Endothelial cell of umbilical vein (primary cell): ENCODE measurements at regions not wholly inside any gene's neighbourhood (a gene's known extent, or its start where the extent isn't known, plus 50 kb on each side); places are given as distances from the start of the nearest gene placed in this dataset.
"Not testable (repeated sequence)": the region's sequence is repeated elsewhere in the genome, so short reads cannot be mapped to it uniquely, and the experiment has no call there.

ENCODE experiments used
- BruUV-seq: library from RNA; stranded (reverse); fragments of 400-500 nt; replicated peaks from 2 replicates; lab custom pipeline; 2021; lab: Mats Ljungman, UMichigan
- CTCF ChIA-PET: fragments of 300-600, 350-600 bp; sonication (Branson Sonifier 250); formaldehyde crosslinking; loops from one replicate; lab custom pipeline; 2021; ENCODE audit warnings: antibody characterized with exemption, inconsistent platforms; lab: Charles Lee
- POLR2A ChIA-PET: fragments of 300-600, 350-600 bp; sonication (Branson Sonifier 250); formaldehyde crosslinking; loops from one replicate; lab custom pipeline; 2021; ENCODE audit warnings: antibody characterized with exemption, inconsistent platforms; lab: Charles Lee
- DNase-seq: peaks from one replicate; pipeline ENCODE4 v3.0.0-alpha.2; 2011; ENCODE audit warnings: low read depth, low spot score
- FAIRE-seq: peaks from 2 replicates; lab custom pipeline; 2011; peaks lifted over from hg19 to GRCh38; lab: Jason Lieb, UNC
- H2AFZ ChIP-seq: 2 replicates; pipeline ENCODE4 v1.6.0; 2012; ENCODE audit warnings: low read depth, low read length, control low read depth, inconsistent platforms
- H3K27ac ChIP-seq: 2 replicates; pipeline ENCODE4 v1.5.1; 2011; ENCODE audit warnings: low read depth, mild to moderate bottlenecking, control low read depth, low read length, moderate library complexity; ENCODE audit not compliant: insufficient read depth
- H3K27me3 ChIP-seq, 2 experiments: 2 replicates each; pipeline versions ENCODE4 v1.6.0 to v1.6.1; 2011; ENCODE audit warnings: low read length in 2 of 2, mixed read lengths in 1 of 2; ENCODE audit not compliant: control insufficient read depth in 2 of 2, insufficient read depth in 2 of 2
- H3K36me3 ChIP-seq, 2 experiments: 2 replicates in 1 of 2; 3 replicates in 1 of 2; pipeline ENCODE4 v1.5.1; 2011; ENCODE audit warnings: low read length in 2 of 2, mild to moderate bottlenecking in 1 of 2, moderate library complexity in 1 of 2; ENCODE audit not compliant: control insufficient read depth in 2 of 2, insufficient read depth in 2 of 2; ENCODE audit errors: extremely low read depth in 1 of 2
- H3K4me1 ChIP-seq: 3 replicates; pipeline ENCODE4 v1.5.1; 2011; ENCODE audit warnings: mild to moderate bottlenecking, low read length; ENCODE audit not compliant: control insufficient read depth, insufficient read depth; ENCODE audit errors: extremely low read depth
- H3K4me2 ChIP-seq: 2 replicates; pipeline ENCODE4 v1.6.1; 2011; ENCODE audit warnings: low read length, control low read depth, mixed read lengths; ENCODE audit not compliant: insufficient read depth
- H3K4me3 ChIP-seq, 3 experiments: fragments of 200-600 bp in 1 of 3; sonication (generic), shearing (Covaris generic) in 1 of 3; replicated peaks in 1 of 3; 2 replicates each; pipeline ENCODE4 v1.5.1; 2011 to 2016; ENCODE audit warnings: control low read depth in 3 of 3, low read length in 3 of 3, mild to moderate bottlenecking in 2 of 3, inconsistent platforms in 1 of 3, low read depth in 1 of 3, moderate library complexity in 1 of 3; ENCODE audit not compliant: insufficient read depth in 1 of 3
- H3K79me2 ChIP-seq: 2 replicates; pipeline ENCODE4 v1.6.0; 2012; ENCODE audit warnings: low read length, inconsistent platforms; ENCODE audit not compliant: control insufficient read depth, insufficient read depth
- H3K9ac ChIP-seq: replicated peaks from 2 replicates; pipeline ENCODE3; 2011; ENCODE audit warnings: low read length, control low read depth; ENCODE audit not compliant: insufficient read depth; ENCODE audit errors: extremely low read depth
- H3K9me1 ChIP-seq: replicated peaks from 3 replicates; pipeline ENCODE4 v1.6.0; 2011; ENCODE audit warnings: mild to moderate bottlenecking, low read length; ENCODE audit not compliant: control insufficient read depth, insufficient read depth; ENCODE audit errors: extremely low read depth
- H3K9me3 ChIP-seq: replicated peaks from 2 replicates; pipeline ENCODE4 v1.5.1; 2012; ENCODE audit warnings: low read length, inconsistent platforms; ENCODE audit not compliant: control insufficient read depth, insufficient read depth
- H4K20me1 ChIP-seq: replicated peaks from 2 replicates; pipeline ENCODE3; 2011; ENCODE audit warnings: mild to moderate bottlenecking, low read length; ENCODE audit not compliant: control insufficient read depth, insufficient read depth; ENCODE audit errors: extremely low read depth
- POLR2A ChIP-seq: IDR thresholded peaks from 2 replicates; pipeline ENCODE4 v1.6.1; 2012; ENCODE audit warnings: low read depth, mild to moderate bottlenecking, control low read depth, low read length
- dilution Hi-C: fragments of 300-500 bp; cut with MboI; formaldehyde crosslinking; loops from one replicate; pipeline ENCODE4 v1.15.0; 2019; ENCODE audit warnings: low sequenced_read_pairs; ENCODE audit not compliant: extremely low pct_ligation_motif_present
- intact Hi-C: fragments of 100-400 bp; cut with micrococcal nuclease; formaldehyde crosslinking; loops from one replicate; pipeline ENCODE4 v1.10.0; 2022
- TF ChIP-seq, protein P1 (sequence below): IDR thresholded peaks from 2 replicates; pipeline ENCODE4 v1.6.1; 2011; ENCODE audit not compliant: insufficient read depth, insufficient read length
- TF ChIP-seq, protein P2 (sequence below), 2 donors: IDR thresholded peaks; 1 replicate in 1 of 2; 2 replicates in 1 of 2; pipeline ENCODE4 v1.5.1; 2011; ENCODE audit warnings: low read length in 2 of 2, mild to moderate bottlenecking in 2 of 2, moderate library complexity in 2 of 2, control low read depth in 1 of 2, inconsistent platforms in 1 of 2, low read depth in 1 of 2; ENCODE audit not compliant: insufficient read depth in 1 of 2; ENCODE audit errors: extremely low read depth in 1 of 2

DNA sequence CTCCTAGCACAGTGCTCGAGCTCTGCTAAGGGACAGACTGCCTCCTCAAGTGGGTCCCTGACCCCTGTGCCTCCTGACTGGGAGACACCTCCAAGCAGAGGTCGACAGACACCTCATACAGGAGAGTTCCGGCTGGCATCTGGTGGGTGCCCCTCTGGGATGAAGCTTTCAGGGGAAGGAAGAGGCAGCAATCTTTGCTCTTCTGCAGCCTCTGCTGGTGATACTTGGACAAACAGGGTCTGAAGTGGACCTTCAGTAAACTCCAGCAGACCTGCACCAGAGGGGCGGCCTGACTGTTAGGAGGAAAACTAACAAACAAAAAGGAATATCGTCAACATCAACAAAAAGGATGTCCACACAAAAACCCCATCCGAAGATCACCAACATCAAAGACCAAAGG, 60.6 kb upstream of the DCN start:
- intact Hi-C loops = not testable (repeated sequence)

DNA sequence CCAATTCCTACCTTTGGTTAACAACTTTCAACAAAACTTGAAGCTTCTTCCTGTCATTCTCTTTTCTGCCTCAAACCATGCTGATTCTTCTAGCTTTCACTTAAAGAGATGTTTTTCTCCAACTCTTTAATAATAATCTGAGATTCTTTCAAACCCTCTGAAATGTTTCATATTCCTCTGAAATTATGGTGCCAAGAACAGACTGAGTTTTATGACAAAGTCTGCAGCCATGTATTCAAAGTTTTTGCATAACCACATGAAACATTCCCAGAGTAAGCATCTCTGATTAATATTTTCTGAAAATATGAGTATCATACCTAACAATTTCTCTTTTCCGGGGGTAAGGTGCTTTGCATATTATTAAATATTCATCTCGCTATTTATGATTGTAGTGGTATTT, 59.1 kb upstream of the DCN start:
- Histone ChIP-seq H3K9ac (no peak overlapping the region), H3K4me2 (no peak overlapping the region), H3K79me2 (no peaks in the 10 kb centered on the region), H3K36me3 (no peaks in the 10 kb centered on the region), H3K9me3 (no peaks in the 10 kb centered on the region), H2AFZ (no peak overlapping the region), H3K27ac (no peak overlapping the region), H3K27me3 (no peaks in the 10 kb centered on the region), H4K20me1 (no peaks in the 10 kb centered on the region), H3K9me1 (no peaks in the 10 kb centered on the region), H3K4me1 (no peaks in the 10 kb centered on the region), H3K4me3 (no peak overlapping the region)
- no TSS peak for BruUV-seq
- POLR2A ChIA-PET = no interaction called here
- dilution Hi-C loops (no loop called here), intact Hi-C loops (no loop called here)
- FAIRE-seq (peak; percentile 44), DNase-seq (no peak)
- CTCF ChIA-PET = interaction anchor here (1.2 to 1.9 kb wide), 2 partner anchors 133 to 263 kb away, joined by 3 to 6 read pairs; no protein-coding TSS in a partner anchor
- TF ChIP-seq, protein P1, sequence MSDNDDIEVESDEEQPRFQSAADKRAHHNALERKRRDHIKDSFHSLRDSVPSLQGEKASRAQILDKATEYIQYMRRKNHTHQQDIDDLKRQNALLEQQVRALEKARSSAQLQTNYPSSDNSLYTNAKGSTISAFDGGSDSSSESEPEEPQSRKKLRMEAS = no peak
- TF ChIP-seq POLR2A = no peak

More for the DNA sequence above, 60.6 kb upstream of the DCN start:
- H3K9me1 ChIP-seq, H4K20me1 ChIP-seq, POLR2A ChIA-PET, DNase-seq, H3K9me3 ChIP-seq, H3K4me3 ChIP-seq, dilution Hi-C loops, H3K79me2 ChIP-seq, H2AFZ ChIP-seq, H3K27me3 ChIP-seq, H3K4me2 ChIP-seq, H3K36me3 ChIP-seq, H3K9ac ChIP-seq, H3K4me1 ChIP-seq, H3K27ac ChIP-seq, BruUV-seq: not testable (repeated sequence)
- TF ChIP-seq, protein P2, sequence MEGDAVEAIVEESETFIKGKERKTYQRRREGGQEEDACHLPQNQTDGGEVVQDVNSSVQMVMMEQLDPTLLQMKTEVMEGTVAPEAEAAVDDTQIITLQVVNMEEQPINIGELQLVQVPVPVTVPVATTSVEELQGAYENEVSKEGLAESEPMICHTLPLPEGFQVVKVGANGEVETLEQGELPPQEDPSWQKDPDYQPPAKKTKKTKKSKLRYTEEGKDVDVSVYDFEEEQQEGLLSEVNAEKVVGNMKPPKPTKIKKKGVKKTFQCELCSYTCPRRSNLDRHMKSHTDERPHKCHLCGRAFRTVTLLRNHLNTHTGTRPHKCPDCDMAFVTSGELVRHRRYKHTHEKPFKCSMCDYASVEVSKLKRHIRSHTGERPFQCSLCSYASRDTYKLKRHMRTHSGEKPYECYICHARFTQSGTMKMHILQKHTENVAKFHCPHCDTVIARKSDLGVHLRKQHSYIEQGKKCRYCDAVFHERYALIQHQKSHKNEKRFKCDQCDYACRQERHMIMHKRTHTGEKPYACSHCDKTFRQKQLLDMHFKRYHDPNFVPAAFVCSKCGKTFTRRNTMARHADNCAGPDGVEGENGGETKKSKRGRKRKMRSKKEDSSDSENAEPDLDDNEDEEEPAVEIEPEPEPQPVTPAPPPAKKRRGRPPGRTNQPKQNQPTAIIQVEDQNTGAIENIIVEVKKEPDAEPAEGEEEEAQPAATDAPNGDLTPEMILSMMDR (IDR thresholded peaks at IDR 0.05; ENCODE audit: extremely low read depth in 1 of 2, insufficient read depth in 1 of 2, low read depth in 1 of 2, low read length in 2 of 2) = peak in 1 of 2 donors; percentile 22
- CTCF ChIA-PET = interaction anchor here (0.9 to 1.5 kb wide), 5 partner anchors 63 to 265 kb away, joined by 3 to 7 read pairs (median 5); no protein-coding TSS in a partner anchor
- FAIRE-seq = peak; percentile 4
